ENCODE measurements at regions not wholly inside any gene's neighbourhood (a gene's known extent, or its start where the extent isn't known, plus 50 kb on each side); places are given as distances from the start of the nearest gene placed in this dataset.
A peak's percentile ranks its signal among the peaks of the same experiment; 100 is the strongest.

- no peaks in the 10 kb centered on the region for H3K4me1 ChIP-seq
- intact Hi-C loops (cut with DNase I), result no loop called here
- DNase-seq (peak in 1 of 3 donors; percentile 14), ATAC-seq (no peak)
- TF ChIP-seq POLR2A (IDR thresholded peaks at IDR 0.05) (no peak), CTCF (IDR thresholded peaks at IDR 0.05) (no peak)
- no peak overlapping the region for H3K27ac ChIP-seq
- H3K27me3 ChIP-seq, result no peaks in the 10 kb centered on the region
- no peaks in the 10 kb centered on the region for H3K36me3 ChIP-seq
- H3K9me3 ChIP-seq, result no peaks in the 10 kb centered on the region
- 85% methylated on average over 4 of the region's 8 CpGs for WGBS (ENCODE audit: insufficient coverage, low coverage, low lambda C conversion rate, missing lambda C conversion rate)
- H3K4me3 ChIP-seq, result no peak overlapping the region
Observed at GRCh38 chr10:78516756-78517155, 483.1 kb downstream of the RPS24 start.

- DNase-seq (peak in 1 of 3 donors; percentile 23), ATAC-seq (no peak)
- 88% methylated on average over 5 of the region's 5 CpGs for WGBS (ENCODE audit: insufficient coverage, low coverage, low lambda C conversion rate, missing lambda C conversion rate)
- Histone ChIP-seq H3K27me3 (no peaks in the 10 kb centered on the region), H3K4me3 (no peak overlapping the region), H3K9me3 (no peaks in the 10 kb centered on the region), H3K36me3 (no peaks in the 10 kb centered on the region), H3K4me1 (no peaks in the 10 kb centered on the region), H3K27ac (no peak overlapping the region)
- TF ChIP-seq POLR2A (IDR thresholded peaks at IDR 0.05), result no peak
- TF ChIP-seq CTCF (IDR thresholded peaks at IDR 0.05), result no peak
- intact Hi-C loops (cut with DNase I), result no loop called here
Observed at GRCh38 chr10:78518224-78518623, 484.6 kb downstream of the RPS24 start.

- Histone ChIP-seq H3K4me1 (no peaks in the 10 kb centered on the region), H3K27me3 (no peaks in the 10 kb centered on the region), H3K36me3 (no peaks in the 10 kb centered on the region), H3K4me3 (no peak overlapping the region), H3K9me3 (no peaks in the 10 kb centered on the region), H3K27ac (no peak overlapping the region)
- DNase-seq (peak in 1 of 3 donors; percentile 3), ATAC-seq (peak in 1 of 4 donors; percentile 87)
- no peak for TF ChIP-seq POLR2A (IDR thresholded peaks at IDR 0.05)
- no peak for TF ChIP-seq CTCF (IDR thresholded peaks at IDR 0.05)
- intact Hi-C loops (cut with DNase I), result no loop called here
- WGBS (ENCODE audit: insufficient coverage, low coverage, low lambda C conversion rate, missing lambda C conversion rate), result 30% methylated on average over 2 of the region's 4 CpGs
Observed at GRCh38 chr10:78520737-78521430, 487.2 kb downstream of the RPS24 start.

GRCh38 chr10:78523453-78523852 lies 489.8 kb downstream of the RPS24 start:
- intact Hi-C loops (cut with DNase I), result no loop called here
- ATAC-seq (peak in 1 of 4 donors; percentile 42), DNase-seq (no peak)
- H3K4me1 ChIP-seq, result peaks cover 0 to 3% (median 0%) of the 10 kb centered on the region in 4 donors
- no peaks in the 10 kb centered on the region for H3K27me3 ChIP-seq
- WGBS (ENCODE audit: insufficient coverage, low coverage, low lambda C conversion rate, missing lambda C conversion rate), result no CpG with 5 or more reads among the region's 1 CpG
- no peak overlapping the region for H3K27ac ChIP-seq
- no peak overlapping the region for H3K4me3 ChIP-seq
- H3K9me3 ChIP-seq, result no peaks in the 10 kb centered on the region
- TF ChIP-seq POLR2A (IDR thresholded peaks at IDR 0.05) (no peak), CTCF (IDR thresholded peaks at IDR 0.05) (no peak)
- no peaks in the 10 kb centered on the region for H3K36me3 ChIP-seq

Data from right lobe of liver (tissue), 6 donors.